NB4 (cell line): ENCODE measurements at regions not wholly inside any gene's neighbourhood (a gene's known extent, or its start where the extent isn't known, plus 50 kb on each side); places are given as distances from the start of the nearest gene placed in this dataset.

ENCODE experiments used
- CTCF ChIP-seq: IDR thresholded peaks from one replicate; pipeline ENCODE4 v1.5.1; 2012; ENCODE audit warnings: low read depth, low read length
- MYC ChIP-seq: IDR thresholded peaks from 2 replicates; pipeline ENCODE4 v1.6.1; 2011; ENCODE audit warnings: low read depth, low read length
- TF ChIP-seq, protein P1 (sequence below): IDR thresholded peaks from 2 replicates; pipeline ENCODE4 v1.6.1; 2011; ENCODE audit warnings: low read depth, low read length

DNA sequence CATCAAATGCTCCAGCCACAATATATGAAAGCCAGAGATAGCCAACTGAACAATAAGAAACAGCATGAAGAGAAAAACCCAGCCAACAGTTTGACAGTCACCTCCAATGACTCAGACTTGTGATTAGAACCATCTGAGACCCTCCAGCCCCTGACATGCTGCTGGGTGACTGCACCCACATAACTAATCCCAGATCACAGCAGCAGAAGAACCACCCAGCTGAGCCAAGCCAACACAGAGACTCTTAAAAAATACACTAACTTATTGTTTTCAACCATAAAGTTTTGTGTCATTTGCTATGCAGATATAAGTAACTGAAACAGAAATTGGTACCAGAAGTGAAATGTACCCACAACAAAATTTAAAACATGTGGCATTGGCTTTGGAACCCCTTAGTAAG is 314.3 kb upstream of the DYNLRB2 start:
- no peak for TF ChIP-seq CTCF
- TF ChIP-seq MYC, result no peak
- TF ChIP-seq, protein P1, sequence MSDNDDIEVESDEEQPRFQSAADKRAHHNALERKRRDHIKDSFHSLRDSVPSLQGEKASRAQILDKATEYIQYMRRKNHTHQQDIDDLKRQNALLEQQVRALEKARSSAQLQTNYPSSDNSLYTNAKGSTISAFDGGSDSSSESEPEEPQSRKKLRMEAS, result no peak
